WI38 (cell line): ENCODE measurements at regions not wholly inside any gene's neighbourhood (a gene's known extent, or its start where the extent isn't known, plus 50 kb on each side); places are given as distances from the start of the nearest gene placed in this dataset.

Source experiments
- H3K4me3 ChIP-seq: 2 replicates; pipeline ENCODE4 v1.5.1; 2011; ENCODE audit warnings: low read depth, mild to moderate bottlenecking, control low read depth, low read length
- TF ChIP-seq, protein P1 (sequence below): IDR thresholded peaks from 2 replicates; pipeline ENCODE4 v1.5.1; 2012; ENCODE audit warnings: low read depth, mild to moderate bottlenecking, control low read depth, low read length

GRCh38 chr15:93452537-93453211 lies 363.7 kb upstream of the RGMA start:
- no peak overlapping the region for H3K4me3 ChIP-seq
- TF ChIP-seq, protein P1, sequence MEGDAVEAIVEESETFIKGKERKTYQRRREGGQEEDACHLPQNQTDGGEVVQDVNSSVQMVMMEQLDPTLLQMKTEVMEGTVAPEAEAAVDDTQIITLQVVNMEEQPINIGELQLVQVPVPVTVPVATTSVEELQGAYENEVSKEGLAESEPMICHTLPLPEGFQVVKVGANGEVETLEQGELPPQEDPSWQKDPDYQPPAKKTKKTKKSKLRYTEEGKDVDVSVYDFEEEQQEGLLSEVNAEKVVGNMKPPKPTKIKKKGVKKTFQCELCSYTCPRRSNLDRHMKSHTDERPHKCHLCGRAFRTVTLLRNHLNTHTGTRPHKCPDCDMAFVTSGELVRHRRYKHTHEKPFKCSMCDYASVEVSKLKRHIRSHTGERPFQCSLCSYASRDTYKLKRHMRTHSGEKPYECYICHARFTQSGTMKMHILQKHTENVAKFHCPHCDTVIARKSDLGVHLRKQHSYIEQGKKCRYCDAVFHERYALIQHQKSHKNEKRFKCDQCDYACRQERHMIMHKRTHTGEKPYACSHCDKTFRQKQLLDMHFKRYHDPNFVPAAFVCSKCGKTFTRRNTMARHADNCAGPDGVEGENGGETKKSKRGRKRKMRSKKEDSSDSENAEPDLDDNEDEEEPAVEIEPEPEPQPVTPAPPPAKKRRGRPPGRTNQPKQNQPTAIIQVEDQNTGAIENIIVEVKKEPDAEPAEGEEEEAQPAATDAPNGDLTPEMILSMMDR, result no peak

- H3K4me3 ChIP-seq, result no peak overlapping the region
- TF ChIP-seq, protein P1, result no peak
Observed at GRCh38 chr15:93451822-93452221, 362.8 kb upstream of the RGMA start.

- TF ChIP-seq, protein P1, result no peak
- H3K4me3 ChIP-seq, result no peak overlapping the region
Observed at GRCh38 chr15:93451265-93451664, 362.3 kb upstream of the RGMA start.

GRCh38 chr15:93449798-93450197 lies 360.8 kb upstream of the RGMA start:
- TF ChIP-seq, protein P1, result no peak
- no peak overlapping the region for H3K4me3 ChIP-seq

- TF ChIP-seq, protein P1, result no peak
- H3K4me3 ChIP-seq, result no peak overlapping the region
Observed at GRCh38 chr15:93438310-93438709, 349.3 kb upstream of the RGMA start.

DNA sequence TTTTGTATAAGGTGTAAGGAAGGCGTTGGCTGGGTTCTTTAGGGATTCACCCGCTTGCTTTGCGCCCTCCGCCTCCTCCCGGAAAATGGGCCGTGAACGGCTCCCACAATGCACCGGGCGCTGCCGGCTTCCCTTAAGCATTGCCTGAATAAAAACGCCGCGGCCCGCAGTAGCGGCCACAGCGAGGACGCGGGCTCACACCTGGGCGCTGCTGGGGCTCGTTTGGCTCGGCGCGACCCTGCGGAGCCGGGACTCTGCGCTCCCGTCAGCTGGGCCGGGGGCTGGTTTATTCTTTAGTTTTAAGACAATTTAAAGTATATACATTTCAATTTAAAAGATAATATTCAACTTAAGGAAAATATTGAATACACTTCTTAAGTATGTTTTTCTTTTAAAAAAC lies 343.5 kb upstream of the RGMA start:
- no peak overlapping the region for H3K4me3 ChIP-seq
- TF ChIP-seq, protein P1, result no peak

- TF ChIP-seq, protein P1, result no peak
- no peak overlapping the region for H3K4me3 ChIP-seq
Observed at GRCh38 chr15:93428807-93429351, 339.9 kb upstream of the RGMA start.
